ENCODE measurements at regions not wholly inside any gene's neighbourhood (a gene's known extent, or its start where the extent isn't known, plus 50 kb on each side); places are given as distances from the start of the nearest gene placed in this dataset.
A peak's percentile ranks its signal among the peaks of the same experiment; 100 is the strongest.
"Not testable (repeated sequence)": the region's sequence is repeated elsewhere in the genome, so short reads cannot be mapped to it uniquely, and the experiment has no call there.

GRCh38 chr7:120170834-120171233 lies 102.1 kb upstream of the KCND2 start:
- DNase-seq (no peak), ATAC-seq (no peak)
- Histone ChIP-seq H3K27ac (ENCODE audit: low read length) (no peak overlapping the region), H3K27me3 (ENCODE audit: control insufficient read depth, insufficient read depth) (no peaks in the 10 kb centered on the region), H3K4me1 (ENCODE audit: control insufficient read depth, insufficient read depth, low read length) (no peaks in the 10 kb centered on the region), H3K4me3 (ENCODE audit: low read length) (no peak overlapping the region), H3K9me3 (ENCODE audit: control insufficient read depth, low read length) (no peaks in the 10 kb centered on the region)
- intact Hi-C loops (cut with DNase I), result no loop called here

- Histone ChIP-seq H3K27me3 (ENCODE audit: control insufficient read depth, insufficient read depth) (no peaks in the 10 kb centered on the region), H3K4me1 (ENCODE audit: control insufficient read depth, insufficient read depth, low read length) (no peaks in the 10 kb centered on the region), H3K4me3 (ENCODE audit: low read length) (no peak overlapping the region), H3K9me3 (ENCODE audit: control insufficient read depth, low read length) (no peaks in the 10 kb centered on the region), H3K27ac (ENCODE audit: low read length) (no peak overlapping the region)
- intact Hi-C loops (cut with DNase I), result no loop called here
- 64% methylated on average over 1 of the region's 1 CpG for WGBS
- ATAC-seq, result no peak
- DNase-seq, result no peak
Observed at GRCh38 chr7:120171406-120171805, 101.6 kb upstream of the KCND2 start.

- 50% methylated on average over 2 of the region's 2 CpGs for WGBS
- no peaks in the 10 kb centered on the region for H3K4me1 ChIP-seq (ENCODE audit: control insufficient read depth, insufficient read depth, low read length)
- ATAC-seq (no peak), DNase-seq (no peak)
- intact Hi-C loops (cut with DNase I), result no loop called here
- H3K27me3 ChIP-seq (ENCODE audit: control insufficient read depth, insufficient read depth), result no peaks in the 10 kb centered on the region
- H3K27ac ChIP-seq (ENCODE audit: low read length), result no peak overlapping the region
- H3K9me3 ChIP-seq (ENCODE audit: control insufficient read depth, low read length), result no peaks in the 10 kb centered on the region
- no peak overlapping the region for H3K4me3 ChIP-seq (ENCODE audit: low read length)
Observed at GRCh38 chr7:120180221-120180620, 92.8 kb upstream of the KCND2 start.

- intact Hi-C loops (cut with DNase I), result no loop called here
- H3K9me3 ChIP-seq (ENCODE audit: control insufficient read depth, low read length), result no peaks in the 10 kb centered on the region
- H3K27ac ChIP-seq (ENCODE audit: low read length), result no peak overlapping the region
- no peaks in the 10 kb centered on the region for H3K4me1 ChIP-seq (ENCODE audit: control insufficient read depth, insufficient read depth, low read length)
- ATAC-seq, result no peak
- no peaks in the 10 kb centered on the region for H3K27me3 ChIP-seq (ENCODE audit: control insufficient read depth, insufficient read depth)
- no peak overlapping the region for H3K4me3 ChIP-seq (ENCODE audit: low read length)
- DNase-seq, result no peak
Observed at GRCh38 chr7:120181499-120181898, 91.5 kb upstream of the KCND2 start.

GRCh38 chr7:120184866-120185265 lies 88.1 kb upstream of the KCND2 start:
- Histone ChIP-seq H3K27ac (ENCODE audit: low read length) (no peak overlapping the region), H3K4me3 (ENCODE audit: low read length) (no peak overlapping the region), H3K4me1 (ENCODE audit: control insufficient read depth, insufficient read depth, low read length) (no peaks in the 10 kb centered on the region), H3K9me3 (ENCODE audit: control insufficient read depth, low read length) (no peaks in the 10 kb centered on the region), H3K27me3 (ENCODE audit: control insufficient read depth, insufficient read depth) (no peaks in the 10 kb centered on the region)
- peak in 2 of 3 donors; percentile 37 to 44 for DNase-seq
- peak; percentile 68 to 71 for ATAC-seq
- intact Hi-C loops (cut with DNase I), result no loop called here
- WGBS, result 46% methylated on average over 1 of the region's 1 CpG

GRCh38 chr7:120185940-120186682 lies 86.9 kb upstream of the KCND2 start:
- ATAC-seq, result no peak
- H3K27ac ChIP-seq (ENCODE audit: low read length), result no peak overlapping the region

GRCh38 chr7:120186688-120187087 lies 86.3 kb upstream of the KCND2 start:
- DNase-seq (no peak), ATAC-seq (no peak)
- no peaks in the 10 kb centered on the region for H3K27me3 ChIP-seq (ENCODE audit: control insufficient read depth, insufficient read depth)
- 85% methylated on average over 4 of the region's 4 CpGs for WGBS
- intact Hi-C loops (cut with DNase I), result no loop called here
- H3K4me1 ChIP-seq (ENCODE audit: control insufficient read depth, insufficient read depth, low read length), result no peaks in the 10 kb centered on the region
- H3K4me3 ChIP-seq (ENCODE audit: low read length), result no peak overlapping the region
- no peaks in the 10 kb centered on the region for H3K9me3 ChIP-seq (ENCODE audit: control insufficient read depth, low read length)
- H3K27ac ChIP-seq (ENCODE audit: low read length), result no peak overlapping the region

More at GRCh38 chr7:120185940-120186682, 86.9 kb upstream of the KCND2 start:
- Histone ChIP-seq H3K4me1 (ENCODE audit: control insufficient read depth, insufficient read depth, low read length) (no peaks in the 10 kb centered on the region), H3K27me3 (ENCODE audit: control insufficient read depth, insufficient read depth) (no peaks in the 10 kb centered on the region), H3K4me3 (ENCODE audit: low read length) (no peak overlapping the region), H3K9me3 (ENCODE audit: control insufficient read depth, low read length) (no peaks in the 10 kb centered on the region)
- DNase-seq, result no peak
- intact Hi-C loops (cut with DNase I), result no loop called here
- WGBS, result 66% methylated on average over 3 of the region's 3 CpGs

GRCh38 chr7:120189623-120190022 lies 83.4 kb upstream of the KCND2 start:
- DNase-seq (no peak), ATAC-seq (no peak)
- H3K27ac ChIP-seq (ENCODE audit: low read length), result no peak overlapping the region
- intact Hi-C loops (cut with DNase I), result no loop called here
- no peak overlapping the region for H3K4me3 ChIP-seq (ENCODE audit: low read length)
- H3K4me1 ChIP-seq (ENCODE audit: control insufficient read depth, insufficient read depth, low read length), result no peaks in the 10 kb centered on the region
- no peaks in the 10 kb centered on the region for H3K9me3 ChIP-seq (ENCODE audit: control insufficient read depth, low read length)
- no peaks in the 10 kb centered on the region for H3K27me3 ChIP-seq (ENCODE audit: control insufficient read depth, insufficient read depth)

GRCh38 chr7:120190109-120190508 lies 82.9 kb upstream of the KCND2 start:
- H3K27ac ChIP-seq (ENCODE audit: low read length), result no peak overlapping the region
- DNase-seq (no peak), ATAC-seq (no peak)
- intact Hi-C loops (cut with DNase I), result no loop called here
- no peak overlapping the region for H3K4me3 ChIP-seq (ENCODE audit: low read length)
- no peaks in the 10 kb centered on the region for H3K27me3 ChIP-seq (ENCODE audit: control insufficient read depth, insufficient read depth)
- H3K9me3 ChIP-seq (ENCODE audit: control insufficient read depth, low read length), result no peaks in the 10 kb centered on the region
- H3K4me1 ChIP-seq (ENCODE audit: control insufficient read depth, insufficient read depth, low read length), result no peaks in the 10 kb centered on the region

- Histone ChIP-seq H3K9me3 (ENCODE audit: control insufficient read depth, low read length) (no peaks in the 10 kb centered on the region), H3K4me3 (ENCODE audit: low read length) (no peak overlapping the region), H3K27me3 (ENCODE audit: control insufficient read depth, insufficient read depth) (no peaks in the 10 kb centered on the region), H3K27ac (ENCODE audit: low read length) (no peak overlapping the region), H3K4me1 (ENCODE audit: control insufficient read depth, insufficient read depth, low read length) (no peaks in the 10 kb centered on the region)
- DNase-seq (no peak), ATAC-seq (no peak)
- WGBS, result 69% methylated on average over 1 of the region's 1 CpG
- intact Hi-C loops (cut with DNase I), result no loop called here
Observed at GRCh38 chr7:120190566-120190965, 82.4 kb upstream of the KCND2 start.

- ATAC-seq; H3K27ac ChIP-seq (ENCODE audit: low read length); H3K4me3 ChIP-seq (ENCODE audit: low read length); H3K4me1 ChIP-seq (ENCODE audit: control insufficient read depth, insufficient read depth, low read length); H3K27me3 ChIP-seq (ENCODE audit: control insufficient read depth, insufficient read depth); intact Hi-C loops (cut with DNase I); DNase-seq; H3K9me3 ChIP-seq (ENCODE audit: control insufficient read depth, low read length): not testable (repeated sequence)
- WGBS, result 83% methylated on average over 1 of the region's 1 CpG
Observed at GRCh38 chr7:120191423-120191822, 81.6 kb upstream of the KCND2 start.

- no peak overlapping the region for H3K27ac ChIP-seq (ENCODE audit: low read length)
- WGBS, result 71% methylated on average over 1 of the region's 1 CpG
- no peak for ATAC-seq
- H3K9me3 ChIP-seq (ENCODE audit: control insufficient read depth, low read length), result no peaks in the 10 kb centered on the region
- no peak for DNase-seq
- intact Hi-C loops (cut with DNase I), result no loop called here
- H3K4me3 ChIP-seq (ENCODE audit: low read length), result no peak overlapping the region
- H3K27me3 ChIP-seq (ENCODE audit: control insufficient read depth, insufficient read depth), result no peaks in the 10 kb centered on the region
- no peaks in the 10 kb centered on the region for H3K4me1 ChIP-seq (ENCODE audit: control insufficient read depth, insufficient read depth, low read length)
Observed at GRCh38 chr7:120201290-120201689, 71.7 kb upstream of the KCND2 start.

Measured in right cardiac atrium (tissue), 5 donors.